ENCODE measurements at regions not wholly inside any gene's neighbourhood (a gene's known extent, or its start where the extent isn't known, plus 50 kb on each side); places are given as distances from the start of the nearest gene placed in this dataset.

GRCh38 chr6:170211404-170212025 lies 79.4 kb downstream of the DLL1 start:
- TF ChIP-seq CTCF (IDR thresholded peaks at IDR 0.05; ENCODE audit: insufficient read depth, low read depth, low read length) (no peak), EZH2 (IDR thresholded peaks at IDR 0.05; ENCODE audit: insufficient read depth, low read length) (no peak)

Data from astrocyte (in vitro differentiated cells and primary cell).